HG02642 (cell line): ENCODE measurements at regions not wholly inside any gene's neighbourhood (a gene's known extent, or its start where the extent isn't known, plus 50 kb on each side); places are given as distances from the start of the nearest gene placed in this dataset.

Source experiments
- ATAC-seq: cut with Tn5 transposase; IDR thresholded peaks from one replicate; pipeline ENCODE4 v1.9.1; 2021; ENCODE audit warnings: mild to moderate bottlenecking; ENCODE audit not compliant: unreplicated experiment, poor library complexity

- ATAC-seq = no peak
These were observed 551.7 kb downstream of the HTR7 start for GRCh38 chr10:90306187-90306586.

GRCh38 chr10:90308223-90308622, 549.6 kb downstream of the HTR7 start:
- no peak for ATAC-seq

- no peak for ATAC-seq
These were observed 544.1 kb downstream of the HTR7 start for GRCh38 chr10:90313576-90314325.

DNA sequence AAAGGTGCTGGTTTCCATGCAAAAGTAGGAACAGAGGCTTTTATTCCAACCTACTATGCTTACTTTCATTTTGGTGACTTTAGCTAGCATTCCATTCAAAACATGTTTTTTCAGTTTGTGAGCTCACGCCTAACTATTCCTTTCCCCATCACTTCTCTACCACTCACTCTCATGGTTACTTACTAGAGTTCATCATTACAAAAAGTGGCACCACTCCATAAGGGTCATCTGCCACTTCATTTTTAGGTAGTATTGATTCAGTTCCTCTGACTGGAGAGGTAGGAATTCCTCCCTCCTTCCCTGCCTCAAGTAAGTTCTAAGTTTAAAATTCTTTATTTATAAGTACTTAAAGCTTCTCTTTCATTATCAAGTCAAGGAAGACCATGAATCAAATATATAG, 543.1 kb downstream of the HTR7 start:
- no peak for ATAC-seq

DNA sequence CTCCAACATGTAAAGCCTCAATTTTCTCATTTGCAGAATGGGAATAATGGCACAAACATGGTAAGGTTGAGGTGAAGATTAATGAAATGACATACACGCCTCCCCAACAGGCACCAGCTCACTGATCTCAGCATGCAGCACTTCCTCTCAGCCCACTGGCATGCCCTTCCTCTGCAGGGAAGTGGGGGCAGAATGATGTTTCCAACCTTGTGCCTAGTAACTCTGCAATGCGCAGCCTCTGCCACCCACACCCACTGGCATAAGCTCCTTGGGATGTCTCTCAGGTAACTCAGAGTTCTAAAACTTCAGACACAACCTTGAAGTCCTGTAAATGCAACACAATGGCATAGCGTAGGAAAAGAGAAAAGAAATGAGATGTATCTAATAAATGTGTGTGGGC, 540.7 kb downstream of the HTR7 start:
- ATAC-seq = no peak

GRCh38 chr10:90318659-90319058, 539.2 kb downstream of the HTR7 start:
- ATAC-seq = no peak

GRCh38 chr10:90319188-90319914, 538.5 kb downstream of the HTR7 start:
- ATAC-seq = peak; percentile 82

DNA sequence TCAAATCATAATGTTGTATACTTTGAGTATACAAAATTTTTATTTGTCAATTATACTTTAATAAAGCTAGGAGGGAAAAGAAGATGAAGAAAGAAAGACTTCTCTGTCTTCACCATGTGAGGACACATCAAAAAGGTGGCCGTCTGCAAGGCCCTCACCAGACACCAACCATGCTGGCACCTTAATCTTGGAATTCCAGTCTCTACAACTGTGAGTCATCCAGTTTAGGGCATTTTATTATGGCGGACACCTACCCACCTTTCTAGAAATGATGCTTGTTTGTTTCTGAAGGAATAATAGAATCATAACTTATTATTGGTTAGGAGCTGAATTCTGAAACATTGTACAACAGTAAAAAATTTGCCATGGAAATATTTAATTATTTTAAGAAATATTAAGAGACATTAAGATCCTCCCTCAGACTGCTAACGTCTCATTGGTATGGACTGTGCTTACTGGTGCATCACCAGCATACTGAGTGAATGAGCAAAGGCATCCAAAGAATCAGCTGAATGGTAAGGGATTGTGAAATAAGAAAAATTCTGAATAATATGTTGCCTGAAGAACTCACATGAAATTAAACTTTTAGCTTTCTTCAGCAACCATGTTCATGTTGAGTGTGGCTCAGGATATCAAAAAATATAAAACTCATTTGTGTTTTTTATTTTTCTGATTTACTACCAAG, 536.6 kb downstream of the HTR7 start:
- no peak for ATAC-seq

DNA sequence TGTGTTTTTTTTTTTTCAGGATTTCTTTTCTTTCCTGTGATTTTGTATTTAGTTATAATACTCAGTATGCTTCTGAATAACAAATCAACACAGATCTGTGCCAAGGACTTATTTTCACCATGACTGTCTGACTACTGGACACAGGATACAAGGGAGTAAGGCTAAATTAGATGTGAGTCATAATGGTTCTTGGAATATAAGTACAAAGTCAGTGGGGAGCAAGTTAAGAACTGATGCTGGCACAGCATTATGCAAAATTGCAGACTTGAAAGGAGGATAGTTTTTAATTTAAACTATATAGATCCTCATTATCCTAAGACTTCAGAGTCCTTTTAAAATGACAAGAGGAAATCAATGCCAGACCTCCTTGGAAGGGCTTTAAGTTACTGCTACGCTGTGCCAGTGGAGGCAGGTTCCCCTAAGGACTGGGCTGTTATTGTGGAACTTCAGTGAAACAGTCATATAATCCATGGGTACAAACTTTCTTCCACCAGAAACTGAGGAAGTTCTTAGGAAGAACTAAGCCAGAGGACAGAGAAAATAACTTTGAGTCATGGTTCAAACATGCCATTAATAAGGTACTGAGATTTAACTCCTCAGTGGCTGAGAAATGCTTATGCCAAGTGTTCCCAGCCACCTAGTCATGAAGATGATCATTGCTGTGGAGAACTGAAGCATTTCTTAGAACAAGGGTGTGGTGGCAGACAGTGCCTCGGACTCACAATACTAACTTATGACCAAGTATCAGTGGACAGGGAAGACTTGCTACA, 531.2 kb downstream of the HTR7 start:
- no peak for ATAC-seq

GRCh38 chr10:90327611-90328010, 530.2 kb downstream of the HTR7 start:
- ATAC-seq = no peak

- ATAC-seq = no peak
These were observed 529.4 kb downstream of the HTR7 start for GRCh38 chr10:90328459-90328858.

DNA sequence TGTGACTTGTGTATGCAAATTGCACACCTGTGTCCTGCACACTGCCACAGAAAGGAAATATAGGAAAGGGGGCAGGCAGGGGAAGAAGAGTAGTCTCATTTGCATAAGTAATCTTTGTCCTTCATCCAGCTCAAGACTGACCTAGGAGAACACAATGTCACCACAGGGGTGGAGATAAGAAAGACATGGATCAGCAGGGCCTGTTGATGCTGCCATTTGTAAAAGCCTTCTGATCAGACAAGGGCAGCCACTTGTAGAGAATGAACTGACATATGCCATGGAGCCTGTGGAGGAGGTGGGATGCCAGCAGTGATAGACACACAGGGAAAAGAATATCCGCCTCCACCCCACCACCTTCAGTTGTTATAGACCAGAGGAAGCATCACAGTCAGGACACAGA, 528.9 kb downstream of the HTR7 start:
- ATAC-seq = no peak

- no peak for ATAC-seq
These were observed 520.5 kb downstream of the HTR7 start for GRCh38 chr10:90337316-90337715.

GRCh38 chr10:90342480-90342879, 515.4 kb downstream of the HTR7 start:
- no peak for ATAC-seq

DNA sequence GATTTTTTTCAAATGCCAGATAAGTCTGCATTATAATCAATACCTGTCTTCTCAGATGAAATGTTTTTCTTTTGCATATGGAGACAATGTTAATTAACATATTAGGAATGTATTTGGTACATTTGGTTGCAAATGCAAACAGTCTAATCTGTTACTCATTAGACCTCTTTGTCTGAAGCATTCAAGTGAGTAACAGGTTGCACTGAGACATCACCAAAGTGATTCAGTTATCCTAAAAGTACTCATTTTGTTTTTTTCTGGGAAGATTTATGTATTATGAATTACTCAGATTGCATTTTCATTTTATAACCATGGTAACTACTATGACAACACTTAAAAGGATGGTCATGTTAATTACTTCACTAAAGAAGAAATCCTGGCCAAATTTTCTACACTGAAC, 513.6 kb downstream of the HTR7 start:
- ATAC-seq = no peak

GRCh38 chr10:90347239-90347638, 510.6 kb downstream of the HTR7 start:
- no peak for ATAC-seq

DNA sequence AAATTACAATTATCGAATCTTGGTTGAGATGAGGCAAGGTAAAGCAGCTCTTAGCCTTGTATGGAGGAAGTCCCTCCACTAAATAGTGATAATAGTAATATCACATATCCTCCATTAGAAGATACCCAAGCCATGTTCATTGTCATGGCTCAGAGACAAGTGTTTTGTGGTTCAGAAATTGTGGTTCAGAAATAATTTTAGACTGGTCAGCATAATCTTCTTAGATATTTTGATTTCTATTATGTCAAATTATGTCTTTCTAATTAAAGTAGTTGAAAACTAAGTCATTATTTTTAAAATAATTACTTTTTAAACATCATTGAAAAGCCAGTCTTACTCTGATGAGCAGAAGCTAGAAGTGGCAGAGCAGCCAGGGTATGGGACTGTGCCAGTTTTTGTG, 507.7 kb downstream of the HTR7 start:
- no peak for ATAC-seq

DNA sequence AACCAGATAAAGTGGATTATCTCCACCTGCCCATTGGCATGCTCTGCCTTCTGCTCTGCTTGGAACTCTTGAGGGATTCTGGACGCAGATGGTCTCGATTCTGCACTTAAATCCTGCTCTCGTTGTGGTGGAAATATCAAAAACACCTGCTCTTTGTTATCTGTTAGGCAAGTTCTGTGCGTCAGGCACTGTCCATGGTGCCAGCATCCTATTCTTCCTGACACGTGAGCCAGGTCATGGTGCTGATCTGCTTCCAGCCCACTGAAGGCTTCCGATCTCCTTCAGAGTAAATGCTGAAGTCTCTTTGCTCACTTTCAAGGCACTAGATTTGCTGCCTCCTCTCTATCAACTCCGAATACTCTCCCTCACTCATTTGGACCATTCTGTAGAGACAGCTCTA, 505.6 kb downstream of the HTR7 start:
- ATAC-seq = no peak

DNA sequence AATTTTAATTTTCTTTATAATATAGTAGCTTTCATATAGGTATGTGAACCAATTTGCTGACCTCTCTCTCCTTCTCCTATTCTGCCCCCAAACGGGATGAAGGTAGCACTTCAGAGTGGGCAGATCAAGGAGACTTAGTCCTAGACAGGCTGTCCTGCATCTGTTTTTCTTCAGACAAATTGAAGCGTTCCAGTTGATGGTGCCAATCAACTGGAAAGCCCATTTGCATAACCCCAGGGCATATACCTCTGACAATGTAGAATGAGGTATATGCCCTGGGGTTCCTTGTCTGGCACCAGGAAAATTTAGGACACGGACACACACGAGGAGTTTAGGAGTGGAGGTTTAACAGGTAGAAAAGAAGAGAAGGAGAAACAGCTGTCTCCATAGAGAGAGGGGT, 502.9 kb downstream of the HTR7 start:
- ATAC-seq = no peak

DNA sequence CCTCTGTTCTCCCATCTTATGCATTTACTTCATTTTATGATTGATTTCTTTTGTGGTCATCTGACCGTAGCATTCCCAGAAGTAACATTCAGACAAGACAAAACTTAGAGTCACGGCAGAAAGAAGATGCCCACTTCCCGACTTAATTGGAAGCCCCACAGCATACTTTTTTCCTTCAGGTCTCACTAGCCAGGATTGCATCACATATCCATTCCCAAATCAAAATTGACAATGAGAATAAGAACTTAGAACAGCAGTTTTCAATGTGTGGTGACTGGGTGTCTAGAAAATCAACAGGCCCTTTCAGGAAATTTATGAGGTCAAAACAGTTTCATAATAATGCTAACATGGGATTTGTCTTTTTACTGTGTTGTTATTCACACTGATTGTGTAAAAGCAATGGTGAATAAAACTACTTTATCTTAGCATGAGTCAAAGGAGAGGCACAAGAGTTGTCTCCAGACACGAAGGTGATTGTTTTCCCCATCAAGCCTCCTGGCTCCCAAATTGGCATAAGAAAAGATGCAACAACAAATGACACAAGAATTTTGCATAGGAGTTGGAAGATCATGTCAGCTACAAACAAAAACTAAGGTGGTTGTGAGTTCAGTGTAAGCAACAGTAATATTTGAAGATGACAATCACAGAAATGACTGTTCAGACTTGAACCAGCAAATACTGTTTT, 493.9 kb downstream of the HTR7 start:
- no peak for ATAC-seq
